ENCODE measurements at regions not wholly inside any gene's neighbourhood (a gene's known extent, or its start where the extent isn't known, plus 50 kb on each side); places are given as distances from the start of the nearest gene placed in this dataset.
"Not testable (repeated sequence)": the region's sequence is repeated elsewhere in the genome, so short reads cannot be mapped to it uniquely, and the experiment has no call there.

DNA sequence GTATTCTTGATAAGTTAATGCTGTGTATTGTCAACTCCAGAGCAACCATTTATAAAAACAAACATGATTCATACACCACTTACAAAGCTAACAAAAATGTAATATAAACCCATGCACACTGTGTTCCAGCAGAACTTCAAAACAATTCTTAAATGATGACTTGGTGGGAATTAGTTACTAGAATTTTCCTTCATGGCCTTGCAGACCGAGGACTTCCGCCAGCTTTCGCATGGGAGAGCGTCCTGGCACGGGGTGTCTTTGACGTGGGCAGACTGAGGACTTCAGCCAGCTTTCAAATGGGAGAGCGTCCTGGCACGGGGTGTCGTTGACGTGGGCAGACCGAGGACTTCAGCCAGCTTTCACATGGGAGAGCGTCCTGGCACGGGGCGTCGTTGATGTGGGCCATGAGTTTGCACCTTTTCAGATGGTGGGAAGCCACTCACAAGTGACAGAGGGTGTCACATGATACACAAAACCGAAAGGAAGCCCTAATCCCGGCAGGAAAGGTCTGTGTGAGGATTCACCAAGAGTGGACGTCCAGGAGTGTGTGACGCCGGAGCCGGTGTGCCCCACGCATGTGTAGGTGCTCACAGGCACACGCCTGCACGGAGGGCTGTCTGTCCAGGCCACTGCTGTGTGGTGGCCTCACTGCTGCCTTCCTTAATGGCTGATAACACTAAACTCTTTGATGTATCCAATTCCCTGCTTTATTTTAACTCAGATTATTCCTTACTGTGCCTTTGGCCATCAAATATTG, 211.3 kb upstream of the IRX4 start:
- peaks cover 0 to 13% (median 4%) of the 10 kb centered on the region in 7 donors for H3K9me3 Mint-ChIP-seq

DNA sequence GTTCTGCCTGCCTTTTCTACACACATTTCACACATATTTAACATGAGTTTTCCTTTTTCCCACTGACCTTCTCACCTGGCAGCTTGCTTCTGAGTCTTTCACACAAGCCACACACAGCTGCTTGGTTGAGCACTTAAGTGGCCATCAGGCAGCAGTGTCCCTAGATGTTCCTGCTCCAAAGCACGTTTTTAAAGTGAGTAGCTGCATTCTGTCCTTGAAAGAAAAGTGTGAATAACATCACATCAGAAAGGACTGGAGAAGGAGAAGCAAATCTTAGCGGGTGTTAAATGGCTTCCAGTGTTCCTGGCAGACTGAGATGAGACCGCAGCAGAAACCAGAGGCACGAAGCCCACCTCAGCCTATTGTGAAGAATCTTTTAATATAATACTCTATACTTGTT, 209.2 kb upstream of the IRX4 start:
- no peak overlapping the region for H3K27ac Mint-ChIP-seq
- ATAC-seq (ENCODE audit: low read depth in 2 of 2) (no peak), DNase-seq (no peak)
- H3K36me3 Mint-ChIP-seq, result peaks cover 0 to 7% of the 10 kb centered on the region in 2 donors
- H3K4me3 Mint-ChIP-seq, result no peak overlapping the region
- peaks cover 0 to 4% (median 0%) of the 10 kb centered on the region in 3 donors for H3K27me3 Mint-ChIP-seq
- no peaks in the 10 kb centered on the region for H3K4me1 Mint-ChIP-seq
- H3K9me3 Mint-ChIP-seq, result peaks cover 3 to 8% (median 5%) of the 10 kb centered on the region in 7 donors

More for the DNA sequence above, 211.3 kb upstream of the IRX4 start:
- ATAC-seq (ENCODE audit: low read depth in 2 of 2), result no peak
- H3K4me1 Mint-ChIP-seq, result no peaks in the 10 kb centered on the region
- peaks cover 0 to 7% of the 10 kb centered on the region in 2 donors for H3K36me3 Mint-ChIP-seq
- no peak overlapping the region for H3K27ac Mint-ChIP-seq
- H3K27me3 Mint-ChIP-seq, result peaks cover 0 to 4% (median 0%) of the 10 kb centered on the region in 3 donors
- DNase-seq, result no peak
- H3K4me3 Mint-ChIP-seq, result no peak overlapping the region

DNA sequence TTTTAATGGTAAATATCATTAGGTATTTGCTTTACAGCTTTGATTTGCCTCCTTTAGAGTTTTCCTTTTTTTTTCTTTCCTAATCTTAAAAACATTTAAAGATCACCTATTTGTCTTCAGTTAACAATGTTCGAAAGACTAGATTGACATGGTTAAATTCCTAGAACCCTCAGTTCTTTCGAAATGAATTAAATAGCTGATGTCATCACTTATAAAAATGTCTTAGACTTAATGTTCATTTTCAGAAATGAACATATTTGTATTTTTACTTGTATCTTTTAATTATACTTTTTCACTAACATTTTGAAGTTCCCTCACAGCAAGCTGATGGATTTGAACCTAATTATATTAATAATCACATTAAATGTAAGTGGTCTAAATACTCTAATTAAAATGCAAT, 205.3 kb upstream of the IRX4 start:
- Mint-ChIP-seq H3K27ac (no peak overlapping the region), H3K36me3 (no peaks in the 10 kb centered on the region), H3K9me3 (peaks cover 0 to 9% (median 4%) of the 10 kb centered on the region in 7 donors), H3K27me3 (peaks cover 0 to 6% (median under 1%) of the 10 kb centered on the region in 3 donors), H3K4me1 (no peaks in the 10 kb centered on the region), H3K4me3 (no peak overlapping the region)
- ATAC-seq (ENCODE audit: low read depth in 2 of 2) (no peak), DNase-seq (no peak)

DNA sequence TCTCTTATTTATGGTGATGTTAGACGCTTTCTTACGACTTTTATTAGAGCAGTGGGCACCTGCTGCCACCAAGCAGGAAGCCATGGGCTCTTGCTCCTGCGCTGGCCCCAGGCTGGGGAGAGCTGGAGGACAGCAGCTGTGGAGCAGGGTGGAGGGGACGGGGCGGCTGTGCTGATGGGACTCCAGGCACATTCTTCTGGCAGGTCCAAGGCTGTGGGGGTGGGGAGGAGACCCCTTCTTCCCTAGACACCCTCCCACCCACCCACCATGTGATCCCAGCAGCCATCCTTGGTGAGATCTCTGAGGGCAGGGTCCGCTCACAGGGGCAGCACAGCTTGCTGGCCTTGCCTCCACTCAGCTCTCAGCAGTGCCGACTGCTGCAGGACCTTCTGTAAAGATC, 192.6 kb upstream of the IRX4 start:
- peaks cover 0 to 4% (median 3%) of the 10 kb centered on the region in 7 donors for H3K9me3 Mint-ChIP-seq
- H3K27ac Mint-ChIP-seq, result no peak overlapping the region
- H3K36me3 Mint-ChIP-seq, result no peaks in the 10 kb centered on the region
- peaks cover 6 to 15% (median 11%) of the 10 kb centered on the region in 3 donors for H3K27me3 Mint-ChIP-seq
- no peaks in the 10 kb centered on the region for H3K4me1 Mint-ChIP-seq
- H3K4me3 Mint-ChIP-seq, result no peak overlapping the region
- ATAC-seq (ENCODE audit: low read depth in 2 of 2) (no peak), DNase-seq (no peak)

DNA sequence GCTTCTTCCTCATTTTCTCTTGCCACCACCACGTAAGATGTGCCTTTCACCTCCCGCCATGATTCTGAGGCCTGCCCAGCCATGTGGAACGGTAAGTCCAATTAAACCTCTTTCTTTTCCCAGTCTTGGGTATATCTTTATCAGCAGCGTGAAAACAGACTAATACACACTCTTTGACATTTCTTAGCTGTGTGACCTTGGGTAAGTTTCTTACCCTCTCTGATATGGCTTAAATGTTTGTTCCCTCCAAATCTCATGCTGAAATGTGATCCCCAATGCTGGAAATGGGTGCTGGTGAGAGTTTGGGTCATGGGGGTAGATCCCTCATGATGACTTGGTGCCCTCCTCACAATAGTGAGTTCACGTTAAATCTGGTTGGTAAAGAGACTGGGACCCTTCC, 188.8 kb upstream of the IRX4 start:
- peaks cover 0 to 7% (median 3%) of the 10 kb centered on the region in 7 donors for H3K9me3 Mint-ChIP-seq
- peaks cover 10 to 16% (median 16%) of the 10 kb centered on the region in 3 donors for H3K27me3 Mint-ChIP-seq
- H3K4me1 Mint-ChIP-seq, result no peaks in the 10 kb centered on the region
- no peaks in the 10 kb centered on the region for H3K36me3 Mint-ChIP-seq
- no peak for ATAC-seq (ENCODE audit: low read depth in 2 of 2)
- no peak overlapping the region for H3K4me3 Mint-ChIP-seq
- no peak overlapping the region for H3K27ac Mint-ChIP-seq
- DNase-seq, result no peak

DNA sequence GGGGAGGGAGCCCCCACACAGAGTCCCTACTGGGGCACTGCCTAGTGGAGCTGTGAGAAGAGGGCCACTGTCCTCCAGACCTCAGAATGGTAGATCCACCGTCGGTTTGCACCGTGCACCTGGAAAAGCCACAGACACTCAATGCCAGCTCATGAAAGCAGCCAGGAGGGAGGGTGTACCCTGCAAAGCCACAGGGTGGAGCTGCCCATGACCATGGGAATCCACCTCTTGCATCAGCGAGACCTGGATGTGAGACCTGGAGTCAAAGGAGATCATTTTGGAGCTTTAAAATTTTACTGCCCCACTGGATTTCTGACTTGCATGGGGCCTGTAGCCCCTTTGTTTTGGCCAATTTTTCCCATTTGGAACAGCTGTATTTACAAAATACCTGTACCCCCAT, 188.1 kb upstream of the IRX4 start:
- not testable (repeated sequence) for ATAC-seq (ENCODE audit: low read depth in 2 of 2); H3K9me3 Mint-ChIP-seq; H3K27ac Mint-ChIP-seq; DNase-seq; H3K4me1 Mint-ChIP-seq; H3K36me3 Mint-ChIP-seq; H3K4me3 Mint-ChIP-seq
- peaks cover 10 to 20% (median 16%) of the 10 kb centered on the region in 3 donors for H3K27me3 Mint-ChIP-seq

DNA sequence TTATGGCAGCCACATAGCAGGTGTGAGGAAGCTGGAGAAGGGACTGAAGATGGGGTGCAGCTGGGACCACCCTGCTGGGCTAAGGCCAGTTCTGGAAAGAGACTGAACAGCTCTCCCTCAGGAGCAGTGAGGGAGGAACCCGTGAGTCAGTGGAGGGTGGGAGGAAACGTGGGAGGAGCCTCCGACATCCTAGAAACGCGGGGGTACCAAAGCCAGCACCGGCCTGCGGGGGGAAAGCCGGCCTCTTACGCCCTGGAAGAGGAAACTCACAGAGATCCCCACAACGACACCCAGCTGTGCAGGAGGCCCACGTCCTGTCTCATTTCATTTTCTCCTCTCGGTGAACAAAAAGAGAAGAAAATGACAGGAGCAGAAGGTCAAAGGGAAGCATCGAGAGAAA, 185.8 kb upstream of the IRX4 start:
- no peaks in the 10 kb centered on the region for H3K4me1 Mint-ChIP-seq
- no peak for DNase-seq
- H3K27ac Mint-ChIP-seq, result no peak overlapping the region
- no peak overlapping the region for H3K4me3 Mint-ChIP-seq
- no peaks in the 10 kb centered on the region for H3K36me3 Mint-ChIP-seq
- H3K9me3 Mint-ChIP-seq, result peaks cover 2 to 14% (median 8%) of the 10 kb centered on the region in 7 donors
- peaks cover 10 to 21% (median 11%) of the 10 kb centered on the region in 3 donors for H3K27me3 Mint-ChIP-seq
- ATAC-seq (ENCODE audit: low read depth in 2 of 2), result no peak

DNA sequence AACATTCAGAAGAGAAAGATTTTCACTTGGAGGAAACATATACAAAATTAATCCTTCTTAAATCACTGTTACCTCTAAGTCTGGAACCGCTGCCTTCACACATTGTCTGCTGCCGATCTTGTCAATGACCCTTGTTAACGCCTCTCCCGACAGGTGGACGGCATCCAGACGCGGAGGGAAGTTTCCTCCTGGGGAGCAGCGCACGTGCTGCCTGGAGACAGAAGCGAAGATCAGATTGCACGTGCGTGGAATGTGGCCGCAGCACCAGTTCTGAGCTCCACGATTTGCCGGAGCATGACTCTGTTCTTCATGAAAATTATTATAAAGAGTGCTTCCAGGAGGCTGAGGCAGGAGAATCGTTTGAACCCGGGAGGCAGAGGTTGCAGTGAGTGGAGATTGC, 183.6 kb upstream of the IRX4 start:
- Mint-ChIP-seq H3K9me3 (peaks cover 2 to 20% (median 11%) of the 10 kb centered on the region in 7 donors), H3K27me3 (peaks cover 5 to 21% (median 15%) of the 10 kb centered on the region in 3 donors), H3K4me3 (no peak overlapping the region), H3K4me1 (no peaks in the 10 kb centered on the region), H3K36me3 (no peaks in the 10 kb centered on the region), H3K27ac (no peak overlapping the region)
- DNase-seq (no peak), ATAC-seq (ENCODE audit: low read depth in 2 of 2) (no peak)

DNA sequence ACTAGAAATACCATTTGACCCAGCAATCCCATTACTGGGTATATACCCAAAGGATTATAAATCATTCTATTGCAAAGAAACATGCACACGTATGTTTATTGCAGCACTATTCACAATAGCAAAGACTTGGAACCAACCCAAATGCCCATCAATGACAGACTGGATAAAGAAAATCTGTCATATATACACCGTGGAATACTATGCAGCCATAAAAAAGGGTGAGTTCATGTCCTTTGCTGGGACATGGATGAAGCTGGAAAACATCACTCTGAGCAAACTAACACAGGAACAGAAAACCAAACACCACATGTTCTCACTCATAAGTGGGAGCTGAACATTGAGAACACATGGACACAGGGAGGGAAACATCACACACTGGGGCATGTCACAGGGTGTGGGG, 180.7 kb upstream of the IRX4 start:
- not testable (repeated sequence) for DNase-seq; H3K4me3 Mint-ChIP-seq; H3K4me1 Mint-ChIP-seq; ATAC-seq (ENCODE audit: low read depth in 2 of 2); H3K36me3 Mint-ChIP-seq
- Mint-ChIP-seq H3K9me3 (peaks cover 0 to 20% (median 10%) of the 10 kb centered on the region in 7 donors), H3K27me3 (peaks cover 15 to 30% (median 18%) of the 10 kb centered on the region in 3 donors), H3K27ac (peak overlapping the region in 1 of 6 donors; percentile 34)

DNA sequence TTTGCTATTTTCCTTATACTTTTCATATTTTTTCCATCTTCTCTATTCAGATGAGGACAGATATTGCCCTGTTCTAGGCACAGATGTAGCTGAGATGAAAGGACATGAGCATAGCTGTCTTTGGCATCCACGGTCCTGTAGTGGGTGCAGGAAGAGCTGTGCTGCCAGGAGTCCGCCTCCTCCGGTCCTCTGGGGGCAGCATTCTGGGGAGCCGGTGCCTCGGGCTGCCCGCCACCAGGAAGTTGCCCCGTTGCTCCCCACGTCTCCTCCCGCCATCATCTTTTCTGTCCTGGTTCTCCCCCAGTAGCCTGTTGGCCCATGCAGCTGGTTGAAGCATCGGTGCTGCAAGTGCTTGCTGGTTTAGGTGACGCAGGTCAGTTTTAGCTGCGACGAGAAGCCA, 170.0 kb upstream of the IRX4 start:
- no peak overlapping the region for H3K4me3 Mint-ChIP-seq

DNA sequence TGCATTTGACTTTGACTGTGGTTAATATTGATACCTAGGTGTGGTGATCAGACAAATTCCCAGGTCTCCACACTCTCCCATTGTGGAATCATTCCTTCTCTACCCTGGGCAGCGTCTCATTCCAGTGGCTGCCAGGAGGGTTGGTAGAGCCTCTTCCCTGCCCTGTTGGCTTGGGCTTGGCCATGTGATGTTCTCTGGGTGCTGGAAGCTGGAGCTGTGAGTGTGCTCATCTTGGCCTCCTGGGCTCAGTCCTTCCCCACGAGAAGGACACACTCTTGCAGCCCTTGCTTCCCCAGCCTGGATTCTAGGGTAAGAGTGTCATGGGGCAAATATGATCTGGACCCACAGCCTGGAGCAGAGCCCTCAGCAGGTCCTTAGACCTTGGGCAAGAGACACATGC, 167.2 kb upstream of the IRX4 start:
- peaks cover 8 to 33% (median 14%) of the 10 kb centered on the region in 3 donors for H3K27me3 Mint-ChIP-seq
- H3K9me3 Mint-ChIP-seq, result peaks cover 4 to 20% (median 9%) of the 10 kb centered on the region in 7 donors
- no peaks in the 10 kb centered on the region for H3K4me1 Mint-ChIP-seq
- no peaks in the 10 kb centered on the region for H3K36me3 Mint-ChIP-seq
- H3K27ac Mint-ChIP-seq, result no peak overlapping the region
- ATAC-seq (ENCODE audit: low read depth in 2 of 2) (no peak), DNase-seq (no peak)
- H3K4me3 Mint-ChIP-seq, result peak overlapping the region in 1 of 8 donors; percentile 57

More for the DNA sequence above, 170.0 kb upstream of the IRX4 start:
- H3K4me1 Mint-ChIP-seq, result no peaks in the 10 kb centered on the region
- no peak overlapping the region for H3K27ac Mint-ChIP-seq
- H3K9me3 Mint-ChIP-seq, result peaks cover 0 to 3% (median 0%) of the 10 kb centered on the region in 7 donors
- DNase-seq (no peak), ATAC-seq (ENCODE audit: low read depth in 2 of 2) (no peak)
- peaks cover 5 to 26% (median 9%) of the 10 kb centered on the region in 3 donors for H3K27me3 Mint-ChIP-seq
- H3K36me3 Mint-ChIP-seq, result no peaks in the 10 kb centered on the region

DNA sequence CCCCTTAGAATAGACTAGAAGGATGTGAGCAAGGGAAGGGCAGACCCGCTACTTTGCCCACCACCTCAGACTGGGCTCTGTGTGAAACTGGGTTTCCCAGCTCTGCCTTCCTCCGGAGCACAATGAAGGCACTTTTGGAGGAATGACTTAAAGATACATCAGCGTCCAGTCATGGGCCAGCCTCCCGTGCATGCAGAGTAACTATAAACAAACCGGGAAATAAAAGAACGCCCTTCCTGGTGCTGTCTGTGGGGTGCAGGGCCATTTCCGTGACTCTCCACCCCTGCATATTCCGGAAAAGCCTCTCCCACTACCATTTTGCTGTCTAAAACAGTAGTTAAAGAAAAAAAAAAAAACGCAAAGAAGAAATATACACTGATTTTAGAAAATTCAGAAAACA, 165.9 kb upstream of the IRX4 start:
- no peak overlapping the region for H3K27ac Mint-ChIP-seq
- no peak for DNase-seq
- H3K36me3 Mint-ChIP-seq, result no peaks in the 10 kb centered on the region
- ATAC-seq (ENCODE audit: low read depth in 2 of 2), result no peak
- H3K4me3 Mint-ChIP-seq, result no peak overlapping the region
- peaks cover 19 to 31% (median 21%) of the 10 kb centered on the region in 3 donors for H3K27me3 Mint-ChIP-seq
- peaks cover 4 to 21% (median 11%) of the 10 kb centered on the region in 7 donors for H3K9me3 Mint-ChIP-seq
- no peaks in the 10 kb centered on the region for H3K4me1 Mint-ChIP-seq

DNA sequence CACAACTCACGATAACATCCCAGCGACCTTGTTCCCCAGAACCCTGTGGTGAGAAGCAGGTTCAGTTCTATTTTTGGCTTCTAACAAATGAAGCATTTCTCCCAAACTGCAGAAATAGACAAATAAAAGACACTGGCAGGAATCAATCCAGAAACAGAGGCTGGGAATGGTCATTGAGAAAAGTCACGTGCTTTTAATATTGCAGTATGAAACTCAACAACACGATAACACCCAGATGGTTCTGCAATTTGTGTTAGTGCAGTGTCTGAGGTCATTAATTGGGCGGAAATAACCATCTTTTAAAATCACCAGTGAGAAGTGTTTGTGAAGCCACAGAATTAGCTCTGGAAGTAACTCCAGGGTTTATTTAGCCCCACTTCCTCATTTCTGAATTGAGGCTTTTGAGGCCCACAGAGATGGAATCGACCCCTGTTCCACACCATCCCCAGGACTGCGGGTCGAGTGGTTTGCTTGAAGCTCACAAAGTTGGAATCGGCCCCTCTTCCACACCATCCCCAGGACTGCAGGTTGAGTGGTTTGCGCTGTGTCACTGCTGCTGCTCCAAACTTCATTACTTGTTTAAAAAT, 164.7 kb upstream of the IRX4 start:
- no peak for ATAC-seq (ENCODE audit: low read depth in 2 of 2)
- no peaks in the 10 kb centered on the region for H3K36me3 Mint-ChIP-seq
- H3K4me1 Mint-ChIP-seq, result no peaks in the 10 kb centered on the region
- peaks cover 4 to 21% (median 10%) of the 10 kb centered on the region in 7 donors for H3K9me3 Mint-ChIP-seq
- no peak overlapping the region for H3K27ac Mint-ChIP-seq
- H3K4me3 Mint-ChIP-seq, result no peak overlapping the region
- no peak for DNase-seq
- peaks cover 24 to 34% (median 26%) of the 10 kb centered on the region in 3 donors for H3K27me3 Mint-ChIP-seq

DNA sequence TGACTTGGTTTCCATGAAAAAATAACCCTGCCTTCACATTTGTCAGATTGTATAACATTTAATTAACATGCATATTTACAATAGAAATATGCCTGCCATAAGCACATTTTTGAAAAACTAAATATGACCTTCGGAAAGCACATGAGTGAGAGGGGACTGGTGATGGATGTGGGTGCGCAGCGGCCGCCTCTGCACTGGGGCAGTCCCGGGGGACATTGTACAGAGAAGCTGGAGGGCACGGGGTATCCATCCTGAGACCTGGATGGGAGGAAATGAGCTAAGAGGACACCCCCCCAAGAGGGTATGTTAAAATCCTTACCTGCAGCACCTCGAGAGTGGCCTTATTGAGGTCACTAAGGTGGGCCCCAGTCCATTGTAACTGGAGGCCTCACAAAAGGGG, 161.3 kb upstream of the IRX4 start:
- no peak for DNase-seq
- no peak overlapping the region for H3K4me3 Mint-ChIP-seq
- H3K9me3 Mint-ChIP-seq, result peaks cover 4 to 21% (median 10%) of the 10 kb centered on the region in 7 donors
- H3K36me3 Mint-ChIP-seq, result no peaks in the 10 kb centered on the region
- no peak for ATAC-seq (ENCODE audit: low read depth in 2 of 2)
- no peaks in the 10 kb centered on the region for H3K4me1 Mint-ChIP-seq
- no peak overlapping the region for H3K27ac Mint-ChIP-seq
- H3K27me3 Mint-ChIP-seq, result peaks cover 32 to 44% (median 33%) of the 10 kb centered on the region in 3 donors
